Activated naive CD8-positive, alpha-beta T cell (primary cell): ENCODE measurements at regions not wholly inside any gene's neighbourhood (a gene's known extent, or its start where the extent isn't known, plus 50 kb on each side); places are given as distances from the start of the nearest gene placed in this dataset.

Source experiments
- H3K27ac Mint-ChIP-seq: one replicate; pipeline ENCODE4 v1.8.0; 2021; ENCODE audit warnings: mixed read lengths
- H3K27me3 Mint-ChIP-seq: one replicate; pipeline ENCODE4 v1.8.0; 2021; ENCODE audit warnings: mixed read lengths
- H3K36me3 Mint-ChIP-seq: one replicate; pipeline ENCODE4 v1.8.0; 2021; ENCODE audit warnings: mixed read lengths
- H3K4me1 Mint-ChIP-seq: one replicate; pipeline ENCODE4 v1.8.0; 2021; ENCODE audit warnings: low read depth, mixed read lengths
- H3K4me3 Mint-ChIP-seq: one replicate; pipeline ENCODE4 v1.8.0; 2021; ENCODE audit warnings: mild to moderate bottlenecking, mixed read lengths
- H3K9me3 Mint-ChIP-seq: one replicate; pipeline ENCODE4 v1.8.0; 2021; ENCODE audit warnings: low read depth, mixed read lengths

- Mint-ChIP-seq H3K27ac (no peak overlapping the region), H3K4me3 (no peak overlapping the region), H3K4me1 (peaks cover 5% of the 10 kb centered on the region), H3K36me3 (no peaks in the 10 kb centered on the region), H3K9me3 (no peaks in the 10 kb centered on the region), H3K27me3 (peaks cover 17% of the 10 kb centered on the region)
Observed at GRCh38 chr12:108052260-108052659, 76.8 kb upstream of the WSCD2 start.

GRCh38 chr12:108053512-108053911, 75.6 kb upstream of the WSCD2 start:
- no peak overlapping the region for H3K4me3 Mint-ChIP-seq
- H3K4me1 Mint-ChIP-seq, result no peaks in the 10 kb centered on the region
- peaks cover 14% of the 10 kb centered on the region for H3K27me3 Mint-ChIP-seq
- no peaks in the 10 kb centered on the region for H3K9me3 Mint-ChIP-seq
- H3K27ac Mint-ChIP-seq, result no peak overlapping the region
- no peaks in the 10 kb centered on the region for H3K36me3 Mint-ChIP-seq

- Mint-ChIP-seq H3K27me3 (peaks cover 14% of the 10 kb centered on the region), H3K27ac (no peak overlapping the region), H3K36me3 (no peaks in the 10 kb centered on the region), H3K4me3 (no peak overlapping the region), H3K9me3 (no peaks in the 10 kb centered on the region), H3K4me1 (no peaks in the 10 kb centered on the region)
Observed at GRCh38 chr12:108054496-108054895, 74.6 kb upstream of the WSCD2 start.

- Mint-ChIP-seq H3K4me3 (no peak overlapping the region), H3K9me3 (no peaks in the 10 kb centered on the region), H3K27me3 (peaks cover 14% of the 10 kb centered on the region), H3K36me3 (no peaks in the 10 kb centered on the region), H3K27ac (no peak overlapping the region), H3K4me1 (no peaks in the 10 kb centered on the region)
Observed at GRCh38 chr12:108055141-108055540, 73.9 kb upstream of the WSCD2 start.

- Mint-ChIP-seq H3K4me1 (no peaks in the 10 kb centered on the region), H3K36me3 (no peaks in the 10 kb centered on the region), H3K4me3 (no peak overlapping the region), H3K27me3 (peaks cover 17% of the 10 kb centered on the region), H3K9me3 (no peaks in the 10 kb centered on the region), H3K27ac (no peak overlapping the region)
Observed at GRCh38 chr12:108060067-108060466, 69.0 kb upstream of the WSCD2 start.

- Mint-ChIP-seq H3K9me3 (no peaks in the 10 kb centered on the region), H3K36me3 (no peaks in the 10 kb centered on the region), H3K4me1 (no peaks in the 10 kb centered on the region), H3K27ac (no peak overlapping the region), H3K27me3 (peaks cover 19% of the 10 kb centered on the region), H3K4me3 (no peak overlapping the region)
Observed at GRCh38 chr12:108060903-108061302, 68.2 kb upstream of the WSCD2 start.

- Mint-ChIP-seq H3K36me3 (no peaks in the 10 kb centered on the region), H3K27me3 (peaks cover 15% of the 10 kb centered on the region), H3K4me1 (no peaks in the 10 kb centered on the region), H3K9me3 (no peaks in the 10 kb centered on the region), H3K27ac (no peak overlapping the region), H3K4me3 (no peak overlapping the region)
Observed at GRCh38 chr12:108063192-108063591, 65.9 kb upstream of the WSCD2 start.

- no peaks in the 10 kb centered on the region for H3K36me3 Mint-ChIP-seq
- H3K4me3 Mint-ChIP-seq, result no peak overlapping the region
- no peaks in the 10 kb centered on the region for H3K4me1 Mint-ChIP-seq
- no peaks in the 10 kb centered on the region for H3K9me3 Mint-ChIP-seq
- no peak overlapping the region for H3K27ac Mint-ChIP-seq
- H3K27me3 Mint-ChIP-seq, result peaks cover 13% of the 10 kb centered on the region
Observed at GRCh38 chr12:108065069-108065468, 64.0 kb upstream of the WSCD2 start.

GRCh38 chr12:108066583-108067577, 62.2 kb upstream of the WSCD2 start:
- Mint-ChIP-seq H3K27me3 (peaks cover 18% of the 10 kb centered on the region), H3K27ac (no peak overlapping the region), H3K4me1 (no peaks in the 10 kb centered on the region), H3K36me3 (no peaks in the 10 kb centered on the region), H3K9me3 (no peaks in the 10 kb centered on the region), H3K4me3 (no peak overlapping the region)

GRCh38 chr12:108069651-108070165, 59.4 kb upstream of the WSCD2 start:
- peaks cover 19% of the 10 kb centered on the region for H3K27me3 Mint-ChIP-seq
- H3K36me3 Mint-ChIP-seq, result no peaks in the 10 kb centered on the region
- no peak overlapping the region for H3K4me3 Mint-ChIP-seq
- H3K4me1 Mint-ChIP-seq, result no peaks in the 10 kb centered on the region
- H3K9me3 Mint-ChIP-seq, result no peaks in the 10 kb centered on the region
- no peak overlapping the region for H3K27ac Mint-ChIP-seq

GRCh38 chr12:108075561-108075960, 53.5 kb upstream of the WSCD2 start:
- Mint-ChIP-seq H3K4me1 (no peaks in the 10 kb centered on the region), H3K9me3 (no peaks in the 10 kb centered on the region), H3K27ac (no peak overlapping the region), H3K4me3 (no peak overlapping the region), H3K36me3 (no peaks in the 10 kb centered on the region), H3K27me3 (peaks cover 21% of the 10 kb centered on the region)

- peaks cover 19% of the 10 kb centered on the region for H3K27me3 Mint-ChIP-seq
- H3K9me3 Mint-ChIP-seq, result no peaks in the 10 kb centered on the region
- H3K4me3 Mint-ChIP-seq, result no peak overlapping the region
- H3K4me1 Mint-ChIP-seq, result no peaks in the 10 kb centered on the region
- no peak overlapping the region for H3K27ac Mint-ChIP-seq
- no peaks in the 10 kb centered on the region for H3K36me3 Mint-ChIP-seq
Observed at GRCh38 chr12:108076556-108076955, 52.5 kb upstream of the WSCD2 start.

GRCh38 chr12:108078428-108078827, 50.7 kb upstream of the WSCD2 start:
- Mint-ChIP-seq H3K27ac (no peak overlapping the region), H3K4me3 (no peak overlapping the region), H3K27me3 (peaks cover 12% of the 10 kb centered on the region), H3K4me1 (no peaks in the 10 kb centered on the region), H3K36me3 (no peaks in the 10 kb centered on the region), H3K9me3 (no peaks in the 10 kb centered on the region)
